C4-2B (cell line): ENCODE measurements at regions not wholly inside any gene's neighbourhood (a gene's known extent, or its start where the extent isn't known, plus 50 kb on each side); places are given as distances from the start of the nearest gene placed in this dataset.

Experiments
- H3K27ac ChIP-seq: fragments of 450-650 bp; 2 replicates; pipeline ENCODE4 v1.5.1; 2017
- CTCF ChIP-seq: fragments of 450-650 bp; conservative IDR thresholded peaks from 2 replicates; pipeline ENCODE4 v1.5.1; 2017; ENCODE audit warnings: mild to moderate bottlenecking
- ZFX ChIP-seq: fragments of 450-650 bp; IDR thresholded peaks from 2 replicates; pipeline ENCODE4 v1.6.1; 2017

DNA sequence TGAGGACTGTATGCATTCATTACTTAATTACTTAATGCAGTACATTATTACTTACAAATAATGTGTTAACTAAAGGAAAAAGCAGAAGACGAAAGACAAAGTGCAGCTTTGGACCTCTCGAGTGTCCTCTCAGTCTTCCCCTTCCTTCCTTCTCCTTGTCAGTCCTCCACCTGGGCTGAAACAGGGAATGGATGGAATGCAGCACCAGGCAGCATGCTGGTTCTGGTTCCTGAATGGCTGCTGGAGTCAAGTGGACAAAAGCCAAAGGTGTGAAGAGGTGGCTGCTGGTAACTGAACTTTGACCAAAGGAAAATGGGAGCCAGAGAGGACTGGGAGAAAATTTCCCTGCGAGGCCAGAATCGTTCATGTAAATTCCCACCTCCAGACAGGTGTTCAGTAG lies 179.5 kb downstream of the GPAM start:
- H3K27ac ChIP-seq, result no peak overlapping the region
- TF ChIP-seq ZFX (no peak), CTCF (no peak)

DNA sequence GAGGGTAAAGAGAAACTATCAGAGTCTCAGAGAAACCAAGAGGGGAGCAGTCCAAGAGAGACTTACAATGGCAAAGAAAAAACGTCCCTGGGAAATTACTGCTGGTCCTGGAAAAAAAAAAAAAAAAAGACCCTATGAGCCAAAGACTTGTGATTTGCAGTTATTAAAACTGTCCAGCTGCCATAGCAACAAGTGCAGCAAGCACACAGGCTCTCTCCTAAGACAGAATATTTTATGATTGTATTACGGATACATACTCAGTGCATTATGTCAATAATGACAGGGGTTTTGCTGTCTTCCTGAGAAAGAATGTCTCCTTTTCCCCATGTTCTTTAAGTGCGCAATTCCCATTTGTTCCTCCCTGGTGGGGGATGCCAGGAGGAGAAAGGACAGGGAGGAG lies 178.5 kb downstream of the GPAM start:
- no peak overlapping the region for H3K27ac ChIP-seq
- no peak for TF ChIP-seq ZFX
- TF ChIP-seq CTCF, result no peak

GRCh38 chr10:112006407-112006806 lies 177.2 kb downstream of the GPAM start:
- no peak overlapping the region for H3K27ac ChIP-seq
- TF ChIP-seq ZFX (no peak), CTCF (no peak)

GRCh38 chr10:112006831-112007230 lies 176.7 kb downstream of the GPAM start:
- no peak for TF ChIP-seq ZFX
- no peak for TF ChIP-seq CTCF
- H3K27ac ChIP-seq, result no peak overlapping the region

GRCh38 chr10:112022196-112022595 lies 161.4 kb downstream of the GPAM start:
- TF ChIP-seq CTCF (peak; percentile 12), ZFX (no peak)
- H3K27ac ChIP-seq, result no peak overlapping the region

DNA sequence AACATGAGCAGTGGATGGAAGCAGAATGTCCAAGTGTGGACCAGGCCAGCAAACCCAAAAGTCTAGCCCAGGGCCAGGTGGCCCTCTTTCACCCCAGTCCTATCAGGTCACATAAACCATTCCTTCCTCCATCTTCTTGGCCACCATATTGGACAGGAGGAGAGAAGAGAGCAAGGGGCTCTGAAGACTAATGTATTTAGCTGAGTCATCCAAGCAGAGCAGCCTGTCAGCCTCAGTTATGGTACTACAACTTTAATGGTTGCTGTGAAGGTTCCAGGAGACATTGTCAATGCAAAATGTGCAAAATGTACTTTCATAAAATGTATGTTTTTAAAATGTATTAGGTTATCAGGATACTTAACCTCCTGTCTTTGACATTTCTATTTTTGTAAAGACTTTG lies 159.5 kb downstream of the GPAM start:
- TF ChIP-seq ZFX, result no peak
- no peak for TF ChIP-seq CTCF
- no peak overlapping the region for H3K27ac ChIP-seq

DNA sequence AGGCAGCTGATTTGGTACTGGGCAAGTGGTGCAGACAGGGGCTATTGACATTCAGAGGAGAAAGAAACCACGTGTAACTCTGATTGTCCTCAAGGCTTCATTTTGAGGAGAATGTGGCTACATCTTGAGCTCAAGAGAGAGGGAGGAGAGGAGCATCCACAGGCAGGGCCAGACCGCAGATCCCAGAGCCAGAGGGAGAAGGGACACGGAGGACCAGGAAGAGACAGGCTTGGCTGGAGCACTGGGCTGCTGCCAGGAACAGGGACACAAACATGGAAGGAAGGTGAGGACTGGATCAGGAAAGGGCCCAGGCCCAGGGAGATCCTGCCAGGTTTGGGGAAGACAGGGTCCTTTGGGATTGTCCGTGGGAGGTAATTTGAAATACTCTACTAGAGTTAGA lies 158.3 kb downstream of the GPAM start:
- TF ChIP-seq ZFX, result no peak
- no peak for TF ChIP-seq CTCF
- no peak overlapping the region for H3K27ac ChIP-seq

DNA sequence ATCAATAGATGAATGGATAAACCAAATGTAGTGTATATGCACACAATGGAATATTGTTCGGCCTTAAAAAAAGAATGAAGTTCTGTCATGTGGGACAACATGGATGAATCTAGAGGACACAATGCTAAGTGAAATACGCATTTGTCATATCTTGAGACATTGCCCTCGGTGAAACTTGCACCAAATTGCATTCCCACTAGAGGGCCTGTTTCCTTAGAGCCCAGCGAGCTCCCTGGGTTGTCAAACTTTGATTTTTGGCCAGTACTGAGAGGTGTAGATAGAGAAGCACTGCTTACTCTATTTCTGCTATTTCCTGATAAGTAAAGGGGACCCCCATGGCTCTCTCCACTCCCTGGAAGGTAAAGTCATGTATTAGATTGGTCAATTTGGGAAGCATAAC lies 157.1 kb downstream of the GPAM start:
- H3K27ac ChIP-seq, result no peak overlapping the region
- TF ChIP-seq CTCF (peak; percentile 58), ZFX (no peak)
